ENCODE measurements at regions not wholly inside any gene's neighbourhood (a gene's known extent, or its start where the extent isn't known, plus 50 kb on each side); places are given as distances from the start of the nearest gene placed in this dataset.

DNA sequence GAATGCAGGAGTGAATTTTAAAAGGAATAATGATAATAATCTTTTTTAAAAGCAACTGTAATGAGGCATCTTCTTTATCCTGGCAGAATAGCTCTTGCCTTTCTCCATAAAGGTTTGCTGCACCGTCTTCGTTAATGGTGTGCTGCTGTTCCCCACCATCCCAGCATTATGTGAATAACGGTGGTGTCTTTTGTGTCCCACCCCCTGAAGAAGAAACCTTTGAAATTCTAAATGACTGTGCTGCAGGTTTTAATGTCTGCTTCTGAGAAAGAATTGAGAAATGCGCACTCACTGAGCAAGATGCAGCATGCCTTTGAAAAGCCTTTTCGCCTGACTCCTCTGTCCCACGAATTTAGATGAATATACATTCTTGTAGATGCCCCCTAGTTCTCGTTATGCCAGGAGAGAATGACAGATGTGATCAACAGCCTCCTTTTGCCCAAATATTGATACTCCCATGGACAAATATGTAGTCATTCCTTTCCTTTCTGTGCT is 246.1 kb upstream of the ZNF462 start:
- TF ChIP-seq, protein P1, sequence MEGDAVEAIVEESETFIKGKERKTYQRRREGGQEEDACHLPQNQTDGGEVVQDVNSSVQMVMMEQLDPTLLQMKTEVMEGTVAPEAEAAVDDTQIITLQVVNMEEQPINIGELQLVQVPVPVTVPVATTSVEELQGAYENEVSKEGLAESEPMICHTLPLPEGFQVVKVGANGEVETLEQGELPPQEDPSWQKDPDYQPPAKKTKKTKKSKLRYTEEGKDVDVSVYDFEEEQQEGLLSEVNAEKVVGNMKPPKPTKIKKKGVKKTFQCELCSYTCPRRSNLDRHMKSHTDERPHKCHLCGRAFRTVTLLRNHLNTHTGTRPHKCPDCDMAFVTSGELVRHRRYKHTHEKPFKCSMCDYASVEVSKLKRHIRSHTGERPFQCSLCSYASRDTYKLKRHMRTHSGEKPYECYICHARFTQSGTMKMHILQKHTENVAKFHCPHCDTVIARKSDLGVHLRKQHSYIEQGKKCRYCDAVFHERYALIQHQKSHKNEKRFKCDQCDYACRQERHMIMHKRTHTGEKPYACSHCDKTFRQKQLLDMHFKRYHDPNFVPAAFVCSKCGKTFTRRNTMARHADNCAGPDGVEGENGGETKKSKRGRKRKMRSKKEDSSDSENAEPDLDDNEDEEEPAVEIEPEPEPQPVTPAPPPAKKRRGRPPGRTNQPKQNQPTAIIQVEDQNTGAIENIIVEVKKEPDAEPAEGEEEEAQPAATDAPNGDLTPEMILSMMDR (IDR thresholded peaks at IDR 0.05): no peak
- no peak for TF ChIP-seq NFYB (CRISPR knock-in tag; conservative IDR thresholded peaks at IDR 0.05; ENCODE audit: low read depth)
- no peak for TF ChIP-seq FOXJ3 (CRISPR knock-in tag; IDR thresholded peaks at IDR 0.05; ENCODE audit: borderline replicate concordance)
- TF ChIP-seq ESRRA (CRISPR knock-in tag; IDR thresholded peaks at IDR 0.05; ENCODE audit: borderline replicate concordance): no peak
- TF ChIP-seq, protein P2, sequence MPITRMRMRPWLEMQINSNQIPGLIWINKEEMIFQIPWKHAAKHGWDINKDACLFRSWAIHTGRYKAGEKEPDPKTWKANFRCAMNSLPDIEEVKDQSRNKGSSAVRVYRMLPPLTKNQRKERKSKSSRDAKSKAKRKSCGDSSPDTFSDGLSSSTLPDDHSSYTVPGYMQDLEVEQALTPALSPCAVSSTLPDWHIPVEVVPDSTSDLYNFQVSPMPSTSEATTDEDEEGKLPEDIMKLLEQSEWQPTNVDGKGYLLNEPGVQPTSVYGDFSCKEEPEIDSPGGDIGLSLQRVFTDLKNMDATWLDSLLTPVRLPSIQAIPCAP (CRISPR knock-in tag; IDR thresholded peaks at IDR 0.05): no peak
- TF ChIP-seq, protein P3, sequence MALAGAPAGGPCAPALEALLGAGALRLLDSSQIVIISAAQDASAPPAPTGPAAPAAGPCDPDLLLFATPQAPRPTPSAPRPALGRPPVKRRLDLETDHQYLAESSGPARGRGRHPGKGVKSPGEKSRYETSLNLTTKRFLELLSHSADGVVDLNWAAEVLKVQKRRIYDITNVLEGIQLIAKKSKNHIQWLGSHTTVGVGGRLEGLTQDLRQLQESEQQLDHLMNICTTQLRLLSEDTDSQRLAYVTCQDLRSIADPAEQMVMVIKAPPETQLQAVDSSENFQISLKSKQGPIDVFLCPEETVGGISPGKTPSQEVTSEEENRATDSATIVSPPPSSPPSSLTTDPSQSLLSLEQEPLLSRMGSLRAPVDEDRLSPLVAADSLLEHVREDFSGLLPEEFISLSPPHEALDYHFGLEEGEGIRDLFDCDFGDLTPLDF (CRISPR knock-in tag; IDR thresholded peaks at IDR 0.05): no peak
- TF ChIP-seq, protein P4, sequence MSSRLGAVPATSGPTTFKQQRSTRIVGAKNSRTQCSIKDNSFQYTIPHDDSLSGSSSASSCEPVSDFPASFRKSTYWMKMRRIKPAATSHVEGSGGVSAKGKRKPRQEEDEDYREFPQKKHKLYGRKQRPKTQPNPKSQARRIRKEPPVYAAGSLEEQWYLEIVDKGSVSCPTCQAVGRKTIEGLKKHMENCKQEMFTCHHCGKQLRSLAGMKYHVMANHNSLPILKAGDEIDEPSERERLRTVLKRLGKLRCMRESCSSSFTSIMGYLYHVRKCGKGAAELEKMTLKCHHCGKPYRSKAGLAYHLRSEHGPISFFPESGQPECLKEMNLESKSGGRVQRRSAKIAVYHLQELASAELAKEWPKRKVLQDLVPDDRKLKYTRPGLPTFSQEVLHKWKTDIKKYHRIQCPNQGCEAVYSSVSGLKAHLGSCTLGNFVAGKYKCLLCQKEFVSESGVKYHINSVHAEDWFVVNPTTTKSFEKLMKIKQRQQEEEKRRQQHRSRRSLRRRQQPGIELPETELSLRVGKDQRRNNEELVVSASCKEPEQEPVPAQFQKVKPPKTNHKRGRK (CRISPR knock-in tag; IDR thresholded peaks at IDR 0.05; ENCODE audit: borderline replicate concordance): no peak
- no peak for TF ChIP-seq CREB1 (CRISPR knock-in tag; IDR thresholded peaks at IDR 0.05)

Data from WTC11 (cell line).